ENCODE measurements at regions not wholly inside any gene's neighbourhood (a gene's known extent, or its start where the extent isn't known, plus 50 kb on each side); places are given as distances from the start of the nearest gene placed in this dataset.

- TF ChIP-seq PRDM10 (tag by site-specific recombination; IDR thresholded peaks at IDR 0.05) (no peak), REST (tag by site-specific recombination; IDR thresholded peaks at IDR 0.05) (no peak), ZNF639 (tag by site-specific recombination; IDR thresholded peaks at IDR 0.05) (no peak), ZNF23 (tag by site-specific recombination; IDR thresholded peaks at IDR 0.05; ENCODE audit: borderline replicate concordance) (no peak), CTCF (tag by site-specific recombination; IDR thresholded peaks at IDR 0.05) (no peak), TRIM28 (IDR thresholded peaks at IDR 0.05; ENCODE audit: borderline replicate concordance, low read length) (no peak), ZBTB21 (tag by site-specific recombination; IDR thresholded peaks at IDR 0.05) (no peak), ZBTB20 (tag by site-specific recombination; IDR thresholded peaks at IDR 0.05) (no peak), ZNF394 (tag by site-specific recombination; IDR thresholded peaks at IDR 0.05; ENCODE audit: borderline replicate concordance) (no peak), ZNF449 (tag by site-specific recombination; IDR thresholded peaks at IDR 0.05) (no peak), ZNF248 (tag by site-specific recombination; IDR thresholded peaks at IDR 0.05) (no peak), ZNF350 (tag by site-specific recombination; IDR thresholded peaks at IDR 0.05) (no peak)
These were observed 115.3 kb upstream of the RUNX1 start for GRCh38 chr21:35164380-35164779.

All from HEK293 (cell line).